ENCODE measurements at regions not wholly inside any gene's neighbourhood (a gene's known extent, or its start where the extent isn't known, plus 50 kb on each side); places are given as distances from the start of the nearest gene placed in this dataset.

DNA sequence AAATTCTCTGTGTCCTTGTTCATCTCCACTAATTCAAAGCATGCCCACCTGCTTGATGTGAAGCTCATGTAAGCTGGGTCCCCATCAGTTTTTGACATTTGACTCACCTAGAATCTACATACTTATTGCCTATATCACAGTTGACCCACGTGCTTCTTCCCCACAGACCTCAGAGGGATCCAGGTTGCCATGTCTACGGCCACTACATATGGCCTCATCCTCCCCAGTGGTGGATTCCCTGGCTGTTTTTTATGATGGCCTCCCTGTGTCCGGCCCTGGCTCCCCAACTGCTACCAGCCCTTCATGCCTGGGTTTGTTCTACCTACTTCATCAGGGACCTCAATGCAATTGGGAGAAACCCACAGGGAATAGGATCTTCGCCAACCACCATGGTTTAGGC is 187.4 kb upstream of the GDF10 start:
- no peak for TF ChIP-seq POLR2A (IDR thresholded peaks at IDR 0.05)
- TF ChIP-seq EP300 (IDR thresholded peaks at IDR 0.05): no peak
